ENCODE measurements at regions not wholly inside any gene's neighbourhood (a gene's known extent, or its start where the extent isn't known, plus 50 kb on each side); places are given as distances from the start of the nearest gene placed in this dataset.

DNA sequence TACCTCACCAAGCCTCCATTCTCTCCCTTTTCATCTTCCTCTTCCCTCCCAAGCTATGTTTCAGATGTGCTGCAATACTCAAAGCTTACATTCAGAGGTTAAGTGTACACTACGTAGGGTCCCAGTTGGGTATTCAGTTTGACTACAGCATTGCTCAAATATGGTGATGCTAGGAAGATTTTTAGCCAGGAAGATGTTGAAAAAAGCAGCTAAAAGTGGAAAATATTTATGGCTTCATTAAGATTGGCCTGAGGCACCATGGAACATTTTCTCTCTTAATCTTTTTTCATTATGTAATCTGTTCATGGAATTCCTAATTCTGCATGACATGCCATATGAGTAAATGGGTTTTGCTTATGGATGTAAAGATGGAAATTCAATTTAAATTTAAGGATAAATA lies 72.0 kb upstream of the ABCB5 start:
- TF ChIP-seq EZH2 (IDR thresholded peaks at IDR 0.05; ENCODE audit: borderline replicate concordance, low read depth, low read length, poor library complexity, severe bottlenecking) (no peak), CTCF (conservative IDR thresholded peaks at IDR 0.05; ENCODE audit: low read depth, low read length) (no peak)
